HepG2 (cell line): ENCODE measurements at regions not wholly inside any gene's neighbourhood (a gene's known extent, or its start where the extent isn't known, plus 50 kb on each side); places are given as distances from the start of the nearest gene placed in this dataset.

Experiments
- NR0B2 ChIP-seq: sonication (generic); formaldehyde crosslinking; IDR thresholded peaks from 2 replicates; pipeline ENCODE4 v1.4.0; 2020; ENCODE audit warnings: mild to moderate bottlenecking, missing genetic modification reagents
- SMARCE1 ChIP-seq: fragments of 450-650 bp; IDR thresholded peaks from 2 replicates; pipeline ENCODE4 v1.6.1; 2017; ENCODE audit warnings: borderline replicate concordance
- ZNF235 ChIP-seq: sonication (generic); formaldehyde crosslinking; IDR thresholded peaks from 2 replicates; pipeline ENCODE4 v1.8.1; 2023; ENCODE audit warnings: mild to moderate bottlenecking, missing genetic modification reagents, borderline replicate concordance
- ZNF800 ChIP-seq: sonication (generic); formaldehyde crosslinking; IDR thresholded peaks from 2 replicates; pipeline ENCODE4 v1.4.0; 2020; ENCODE audit warnings: missing genetic modification reagents
- ZXDC ChIP-seq: sonication (generic); formaldehyde crosslinking; IDR thresholded peaks from 2 replicates; pipeline ENCODE4 v1.5.0; 2020; ENCODE audit warnings: mild to moderate bottlenecking, missing genetic modification reagents
- TF ChIP-seq, protein P1 (sequence below): sonication (generic); formaldehyde crosslinking; conservative IDR thresholded peaks from 2 replicates; pipeline ENCODE4 v1.8.0; 2022; ENCODE audit warnings: missing genetic modification reagents

DNA sequence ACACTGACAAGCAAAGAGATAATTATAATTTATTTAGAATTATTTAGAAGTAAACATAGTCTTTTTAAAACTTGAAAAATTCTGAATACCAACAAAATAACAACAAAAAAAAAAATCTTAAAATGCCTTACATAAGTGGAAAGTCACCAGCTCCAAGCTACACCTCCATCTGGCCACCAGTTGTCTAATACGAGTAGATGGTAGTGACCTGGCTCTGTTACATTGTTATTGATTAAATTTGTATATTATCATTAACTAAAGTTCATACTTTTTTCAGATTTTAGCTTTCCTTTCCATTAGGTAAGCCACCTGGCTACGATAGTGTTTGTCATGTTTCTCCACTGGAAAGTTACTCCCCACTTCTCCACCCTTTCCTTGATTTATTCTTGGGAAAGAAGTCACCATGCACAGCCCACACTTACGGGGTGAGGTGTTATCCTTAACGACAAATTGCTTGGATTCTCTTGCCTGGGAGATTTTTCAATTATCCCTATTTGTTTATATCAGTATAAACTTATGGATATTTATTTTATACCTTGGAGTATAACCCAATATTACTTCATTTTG lies 464.5 kb upstream of the CHAC2 start (continued):
- TF ChIP-seq ZXDC (CRISPR knock-in tag), result no peak
- TF ChIP-seq ZNF800 (CRISPR knock-in tag), result no peak
- TF ChIP-seq, protein P1, sequence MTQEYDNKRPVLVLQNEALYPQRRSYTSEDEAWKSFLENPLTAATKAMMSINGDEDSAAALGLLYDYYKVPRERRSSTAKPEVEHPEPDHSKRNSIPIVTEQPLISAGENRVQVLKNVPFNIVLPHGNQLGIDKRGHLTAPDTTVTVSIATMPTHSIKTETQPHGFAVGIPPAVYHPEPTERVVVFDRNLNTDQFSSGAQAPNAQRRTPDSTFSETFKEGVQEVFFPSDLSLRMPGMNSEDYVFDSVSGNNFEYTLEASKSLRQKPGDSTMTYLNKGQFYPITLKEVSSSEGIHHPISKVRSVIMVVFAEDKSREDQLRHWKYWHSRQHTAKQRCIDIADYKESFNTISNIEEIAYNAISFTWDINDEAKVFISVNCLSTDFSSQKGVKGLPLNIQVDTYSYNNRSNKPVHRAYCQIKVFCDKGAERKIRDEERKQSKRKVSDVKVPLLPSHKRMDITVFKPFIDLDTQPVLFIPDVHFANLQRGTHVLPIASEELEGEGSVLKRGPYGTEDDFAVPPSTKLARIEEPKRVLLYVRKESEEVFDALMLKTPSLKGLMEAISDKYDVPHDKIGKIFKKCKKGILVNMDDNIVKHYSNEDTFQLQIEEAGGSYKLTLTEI (CRISPR knock-in tag), result no peak
- TF ChIP-seq ZNF235 (CRISPR knock-in tag), result no peak
- no peak for TF ChIP-seq SMARCE1
- no peak for TF ChIP-seq NR0B2
